MM.1S (cell line): ENCODE measurements at regions not wholly inside any gene's neighbourhood (a gene's known extent, or its start where the extent isn't known, plus 50 kb on each side); places are given as distances from the start of the nearest gene placed in this dataset.

Source experiments
- EZH2 ChIP-seq: fragments of 300-600 bp; sonication (generic); optimal IDR thresholded peaks from 2 replicates; pipeline ENCODE3; 2017; ENCODE audit warnings: low read depth, mild to moderate bottlenecking, antibody characterized with exemption, low read length, mixed read lengths
- TF ChIP-seq, protein P1 (sequence below): fragments of 300-600 bp; sonication (generic); IDR thresholded peaks from 2 replicates; pipeline ENCODE4 v1.5.1; 2016; ENCODE audit warnings: antibody characterized with exemption, low read length, mixed read lengths

DNA sequence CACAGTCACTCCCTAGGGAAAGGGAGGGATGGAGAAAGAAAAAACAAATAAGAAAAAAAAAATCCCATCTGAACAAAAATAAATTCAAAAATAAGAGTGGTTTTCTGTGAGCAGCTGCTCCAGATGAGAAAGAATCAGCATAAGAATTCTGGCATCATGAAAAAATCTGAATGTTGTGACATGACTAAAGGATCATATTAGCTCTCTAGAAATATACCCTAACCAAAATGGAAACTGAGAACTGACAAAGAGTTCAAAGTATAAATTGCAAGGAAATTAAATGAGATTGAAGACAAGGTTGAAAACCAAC, 579.0 kb downstream of the UQCRFS1 start:
- TF ChIP-seq, protein P1, sequence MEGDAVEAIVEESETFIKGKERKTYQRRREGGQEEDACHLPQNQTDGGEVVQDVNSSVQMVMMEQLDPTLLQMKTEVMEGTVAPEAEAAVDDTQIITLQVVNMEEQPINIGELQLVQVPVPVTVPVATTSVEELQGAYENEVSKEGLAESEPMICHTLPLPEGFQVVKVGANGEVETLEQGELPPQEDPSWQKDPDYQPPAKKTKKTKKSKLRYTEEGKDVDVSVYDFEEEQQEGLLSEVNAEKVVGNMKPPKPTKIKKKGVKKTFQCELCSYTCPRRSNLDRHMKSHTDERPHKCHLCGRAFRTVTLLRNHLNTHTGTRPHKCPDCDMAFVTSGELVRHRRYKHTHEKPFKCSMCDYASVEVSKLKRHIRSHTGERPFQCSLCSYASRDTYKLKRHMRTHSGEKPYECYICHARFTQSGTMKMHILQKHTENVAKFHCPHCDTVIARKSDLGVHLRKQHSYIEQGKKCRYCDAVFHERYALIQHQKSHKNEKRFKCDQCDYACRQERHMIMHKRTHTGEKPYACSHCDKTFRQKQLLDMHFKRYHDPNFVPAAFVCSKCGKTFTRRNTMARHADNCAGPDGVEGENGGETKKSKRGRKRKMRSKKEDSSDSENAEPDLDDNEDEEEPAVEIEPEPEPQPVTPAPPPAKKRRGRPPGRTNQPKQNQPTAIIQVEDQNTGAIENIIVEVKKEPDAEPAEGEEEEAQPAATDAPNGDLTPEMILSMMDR: no peak
- no peak for TF ChIP-seq EZH2
